ENCODE measurements at regions not wholly inside any gene's neighbourhood (a gene's known extent, or its start where the extent isn't known, plus 50 kb on each side); places are given as distances from the start of the nearest gene placed in this dataset.

- Histone ChIP-seq H4K20me1 (ENCODE audit: insufficient read depth, low read length) (no peaks in the 10 kb centered on the region), H3K36me3 (ENCODE audit: insufficient read depth, low read length) (no peaks in the 10 kb centered on the region), H3K27me3 (ENCODE audit: insufficient read depth, low read length) (peaks cover 35% of the 10 kb centered on the region), H3K79me2 (ENCODE audit: insufficient read depth, low read length) (no peaks in the 10 kb centered on the region), H3K4me1 (ENCODE audit: insufficient read depth, low read length) (no peaks in the 10 kb centered on the region), H3K4me2 (ENCODE audit: insufficient read depth, low read length) (no peak overlapping the region), H3K9me3 (ENCODE audit: low read depth, low read length) (no peaks in the 10 kb centered on the region), H2AFZ (ENCODE audit: low read length) (no peak overlapping the region), H3K27ac (ENCODE audit: low read depth, low read length) (no peak overlapping the region), H3K4me3 (ENCODE audit: insufficient read depth, low read length) (no peak overlapping the region)
- DNase-seq (ENCODE audit: insufficient read length, low spot score, missing footprints): no peak
- TF ChIP-seq, protein P1, sequence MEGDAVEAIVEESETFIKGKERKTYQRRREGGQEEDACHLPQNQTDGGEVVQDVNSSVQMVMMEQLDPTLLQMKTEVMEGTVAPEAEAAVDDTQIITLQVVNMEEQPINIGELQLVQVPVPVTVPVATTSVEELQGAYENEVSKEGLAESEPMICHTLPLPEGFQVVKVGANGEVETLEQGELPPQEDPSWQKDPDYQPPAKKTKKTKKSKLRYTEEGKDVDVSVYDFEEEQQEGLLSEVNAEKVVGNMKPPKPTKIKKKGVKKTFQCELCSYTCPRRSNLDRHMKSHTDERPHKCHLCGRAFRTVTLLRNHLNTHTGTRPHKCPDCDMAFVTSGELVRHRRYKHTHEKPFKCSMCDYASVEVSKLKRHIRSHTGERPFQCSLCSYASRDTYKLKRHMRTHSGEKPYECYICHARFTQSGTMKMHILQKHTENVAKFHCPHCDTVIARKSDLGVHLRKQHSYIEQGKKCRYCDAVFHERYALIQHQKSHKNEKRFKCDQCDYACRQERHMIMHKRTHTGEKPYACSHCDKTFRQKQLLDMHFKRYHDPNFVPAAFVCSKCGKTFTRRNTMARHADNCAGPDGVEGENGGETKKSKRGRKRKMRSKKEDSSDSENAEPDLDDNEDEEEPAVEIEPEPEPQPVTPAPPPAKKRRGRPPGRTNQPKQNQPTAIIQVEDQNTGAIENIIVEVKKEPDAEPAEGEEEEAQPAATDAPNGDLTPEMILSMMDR (IDR thresholded peaks at IDR 0.05; ENCODE audit: extremely low read depth, low read depth, low read length): no peak
Observed at GRCh38 chr10:126841341-126841895, 63.8 kb upstream of the DOCK1 start.

- Histone ChIP-seq H4K20me1 (ENCODE audit: insufficient read depth, low read length) (no peaks in the 10 kb centered on the region), H2AFZ (ENCODE audit: low read length) (no peak overlapping the region), H3K79me2 (ENCODE audit: insufficient read depth, low read length) (no peaks in the 10 kb centered on the region), H3K4me2 (ENCODE audit: insufficient read depth, low read length) (no peak overlapping the region), H3K27me3 (ENCODE audit: insufficient read depth, low read length) (peaks cover 29% of the 10 kb centered on the region), H3K36me3 (ENCODE audit: insufficient read depth, low read length) (no peaks in the 10 kb centered on the region), H3K27ac (ENCODE audit: low read depth, low read length) (no peak overlapping the region), H3K4me3 (ENCODE audit: insufficient read depth, low read length) (no peak overlapping the region), H3K4me1 (ENCODE audit: insufficient read depth, low read length) (no peaks in the 10 kb centered on the region), H3K9me3 (ENCODE audit: low read depth, low read length) (no peaks in the 10 kb centered on the region)
- TF ChIP-seq, protein P1 (IDR thresholded peaks at IDR 0.05; ENCODE audit: extremely low read depth, low read depth, low read length): no peak
- no peak for DNase-seq (ENCODE audit: insufficient read length, low spot score, missing footprints)
Observed at GRCh38 chr10:126842356-126842755, 62.9 kb upstream of the DOCK1 start.

DNA sequence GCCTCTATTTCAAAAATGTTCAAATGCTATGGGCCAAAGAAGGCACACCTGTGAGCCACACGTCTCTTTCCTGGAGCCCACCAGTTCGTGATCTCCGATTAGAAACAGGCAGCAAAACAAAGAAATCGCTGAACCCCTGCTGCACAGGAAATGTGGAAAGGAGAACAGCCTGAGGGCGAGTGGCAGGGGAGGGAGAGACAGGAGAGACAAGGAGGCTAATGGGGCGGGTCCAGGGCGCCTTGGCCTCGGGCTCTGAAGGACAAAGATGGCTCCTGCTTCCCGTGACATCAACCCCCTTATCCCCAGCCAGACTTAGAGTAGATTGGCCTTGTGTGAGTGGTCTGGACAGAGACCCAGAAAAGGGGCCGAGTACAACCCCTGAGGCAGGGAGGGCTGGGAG lies 62.4 kb upstream of the DOCK1 start:
- Histone ChIP-seq H3K9me3 (ENCODE audit: low read depth, low read length) (no peaks in the 10 kb centered on the region), H3K4me2 (ENCODE audit: insufficient read depth, low read length) (no peak overlapping the region), H3K36me3 (ENCODE audit: insufficient read depth, low read length) (no peaks in the 10 kb centered on the region), H3K79me2 (ENCODE audit: insufficient read depth, low read length) (no peaks in the 10 kb centered on the region), H4K20me1 (ENCODE audit: insufficient read depth, low read length) (no peaks in the 10 kb centered on the region), H3K27ac (ENCODE audit: low read depth, low read length) (no peak overlapping the region), H3K27me3 (ENCODE audit: insufficient read depth, low read length) (peaks cover 28% of the 10 kb centered on the region), H3K4me3 (ENCODE audit: insufficient read depth, low read length) (no peak overlapping the region), H3K4me1 (ENCODE audit: insufficient read depth, low read length) (no peaks in the 10 kb centered on the region), H2AFZ (ENCODE audit: low read length) (no peak overlapping the region)
- DNase-seq (ENCODE audit: insufficient read length, low spot score, missing footprints): no peak
- TF ChIP-seq, protein P1 (IDR thresholded peaks at IDR 0.05; ENCODE audit: extremely low read depth, low read depth, low read length): no peak

GRCh38 chr10:126843299-126843934 lies 61.8 kb upstream of the DOCK1 start:
- Histone ChIP-seq H3K27me3 (ENCODE audit: insufficient read depth, low read length) (peaks cover 25% of the 10 kb centered on the region), H3K4me3 (ENCODE audit: insufficient read depth, low read length) (no peak overlapping the region), H4K20me1 (ENCODE audit: insufficient read depth, low read length) (no peaks in the 10 kb centered on the region), H3K27ac (ENCODE audit: low read depth, low read length) (no peak overlapping the region), H3K79me2 (ENCODE audit: insufficient read depth, low read length) (no peaks in the 10 kb centered on the region), H2AFZ (ENCODE audit: low read length) (no peak overlapping the region), H3K9me3 (ENCODE audit: low read depth, low read length) (no peaks in the 10 kb centered on the region), H3K4me2 (ENCODE audit: insufficient read depth, low read length) (no peak overlapping the region), H3K36me3 (ENCODE audit: insufficient read depth, low read length) (no peaks in the 10 kb centered on the region), H3K4me1 (ENCODE audit: insufficient read depth, low read length) (no peaks in the 10 kb centered on the region)
- DNase-seq (ENCODE audit: insufficient read length, low spot score, missing footprints): no peak
- TF ChIP-seq, protein P1 (IDR thresholded peaks at IDR 0.05; ENCODE audit: extremely low read depth, low read depth, low read length): no peak
